ENCODE measurements at regions not wholly inside any gene's neighbourhood (a gene's known extent, or its start where the extent isn't known, plus 50 kb on each side); places are given as distances from the start of the nearest gene placed in this dataset.

DNA sequence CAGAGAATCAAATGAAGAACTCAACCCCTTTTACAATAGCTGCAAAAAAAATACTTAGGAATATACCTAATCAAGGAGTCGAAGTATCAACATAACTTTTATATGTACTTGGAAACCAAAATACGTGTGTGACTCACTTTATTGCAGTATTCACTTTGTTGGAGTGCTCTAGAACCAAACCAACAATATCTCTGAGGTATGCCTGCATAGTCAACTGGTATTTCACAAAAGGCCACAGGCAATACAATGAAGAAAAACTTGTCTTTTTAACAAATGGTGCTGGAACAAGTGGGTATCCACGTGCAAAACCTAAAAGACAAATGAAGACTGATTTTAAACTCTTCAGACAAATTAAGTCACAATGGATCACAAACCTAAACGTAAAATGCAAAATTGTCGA, 385.7 kb downstream of the TLE1 start:
- TF ChIP-seq, protein P1, sequence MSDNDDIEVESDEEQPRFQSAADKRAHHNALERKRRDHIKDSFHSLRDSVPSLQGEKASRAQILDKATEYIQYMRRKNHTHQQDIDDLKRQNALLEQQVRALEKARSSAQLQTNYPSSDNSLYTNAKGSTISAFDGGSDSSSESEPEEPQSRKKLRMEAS (IDR thresholded peaks at IDR 0.05; ENCODE audit: low read depth, low read length) = no peak
- TF ChIP-seq, protein P2, sequence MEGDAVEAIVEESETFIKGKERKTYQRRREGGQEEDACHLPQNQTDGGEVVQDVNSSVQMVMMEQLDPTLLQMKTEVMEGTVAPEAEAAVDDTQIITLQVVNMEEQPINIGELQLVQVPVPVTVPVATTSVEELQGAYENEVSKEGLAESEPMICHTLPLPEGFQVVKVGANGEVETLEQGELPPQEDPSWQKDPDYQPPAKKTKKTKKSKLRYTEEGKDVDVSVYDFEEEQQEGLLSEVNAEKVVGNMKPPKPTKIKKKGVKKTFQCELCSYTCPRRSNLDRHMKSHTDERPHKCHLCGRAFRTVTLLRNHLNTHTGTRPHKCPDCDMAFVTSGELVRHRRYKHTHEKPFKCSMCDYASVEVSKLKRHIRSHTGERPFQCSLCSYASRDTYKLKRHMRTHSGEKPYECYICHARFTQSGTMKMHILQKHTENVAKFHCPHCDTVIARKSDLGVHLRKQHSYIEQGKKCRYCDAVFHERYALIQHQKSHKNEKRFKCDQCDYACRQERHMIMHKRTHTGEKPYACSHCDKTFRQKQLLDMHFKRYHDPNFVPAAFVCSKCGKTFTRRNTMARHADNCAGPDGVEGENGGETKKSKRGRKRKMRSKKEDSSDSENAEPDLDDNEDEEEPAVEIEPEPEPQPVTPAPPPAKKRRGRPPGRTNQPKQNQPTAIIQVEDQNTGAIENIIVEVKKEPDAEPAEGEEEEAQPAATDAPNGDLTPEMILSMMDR (IDR thresholded peaks at IDR 0.05; ENCODE audit: low read depth, low read length) = no peak
- TF ChIP-seq POLR2A (IDR thresholded peaks at IDR 0.05; ENCODE audit: extremely low read depth, insufficient read length) = no peak
- no peak for TF ChIP-seq MYC (IDR thresholded peaks at IDR 0.05; ENCODE audit: low read depth, low read length)
- no peak for DNase-seq (ENCODE audit: low read depth)
- H3K4me3 ChIP-seq (ENCODE audit: low read depth, low read length) = no peak overlapping the region

DNA sequence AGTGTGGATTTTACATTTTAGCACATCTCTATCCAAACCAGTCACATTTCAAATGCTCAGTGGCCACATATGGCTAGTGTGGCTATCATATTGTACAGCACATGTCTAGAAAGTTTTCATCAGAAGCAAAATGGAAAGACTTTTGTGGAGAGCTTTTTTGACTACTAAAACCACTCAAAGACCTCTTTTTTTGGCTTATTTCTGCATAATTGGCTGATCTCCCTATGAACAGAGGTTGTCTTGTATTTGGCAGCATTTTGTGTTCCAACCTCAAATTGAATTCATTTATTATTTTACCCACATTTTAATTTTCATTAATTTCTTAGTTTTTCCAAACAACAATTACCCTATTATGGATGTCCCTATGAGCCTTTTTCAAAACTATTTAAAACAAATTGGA, 395.7 kb downstream of the TLE1 start:
- TF ChIP-seq, protein P1 (IDR thresholded peaks at IDR 0.05; ENCODE audit: low read depth, low read length) = no peak
- TF ChIP-seq MYC (IDR thresholded peaks at IDR 0.05; ENCODE audit: low read depth, low read length) (no peak), POLR2A (IDR thresholded peaks at IDR 0.05; ENCODE audit: extremely low read depth, insufficient read length) (no peak)
- TF ChIP-seq, protein P2 (IDR thresholded peaks at IDR 0.05; ENCODE audit: low read depth, low read length) = no peak
- no peak for DNase-seq (ENCODE audit: low read depth)
- H3K4me3 ChIP-seq (ENCODE audit: low read depth, low read length) = no peak overlapping the region

DNA sequence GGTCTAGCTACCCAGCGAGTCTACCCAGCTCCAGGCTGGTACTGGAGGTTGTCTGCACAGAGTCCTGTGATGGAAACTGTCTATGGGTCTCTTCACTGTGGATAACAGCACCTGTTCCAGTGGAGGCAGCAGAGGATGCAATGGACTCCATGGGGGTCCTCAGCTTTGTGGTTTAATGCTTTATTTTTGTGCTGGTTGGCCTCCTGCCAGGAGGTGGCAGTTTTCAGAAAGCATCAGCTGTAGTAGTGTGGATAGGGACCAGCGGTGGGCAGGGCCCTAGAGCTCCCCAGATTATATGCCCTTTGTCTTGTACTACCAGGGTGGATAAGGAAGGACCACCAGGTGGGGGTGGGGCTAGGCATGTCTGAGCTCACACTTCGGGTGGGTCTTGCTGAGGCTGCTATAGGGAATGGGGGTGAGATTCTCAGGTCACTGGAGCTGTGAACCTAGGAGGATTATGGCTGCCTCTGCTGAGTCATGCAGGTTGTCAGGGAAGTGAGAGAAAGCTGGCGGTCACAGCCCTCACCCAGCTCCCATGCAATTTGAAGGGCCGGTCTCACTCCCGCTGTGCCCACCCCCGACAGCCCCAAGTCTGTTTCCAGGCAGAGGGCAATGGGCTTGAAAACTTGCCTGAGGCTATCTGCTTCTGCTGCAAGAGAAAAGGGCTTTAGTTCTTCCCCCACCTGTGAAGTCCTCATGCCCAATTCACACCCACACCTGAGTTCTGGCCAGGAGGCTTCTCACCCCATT, 397.1 kb downstream of the TLE1 start:
- TF ChIP-seq POLR2A (IDR thresholded peaks at IDR 0.05; ENCODE audit: extremely low read depth, insufficient read length) = no peak
- TF ChIP-seq MYC (IDR thresholded peaks at IDR 0.05; ENCODE audit: low read depth, low read length) = no peak
- TF ChIP-seq, protein P2 (IDR thresholded peaks at IDR 0.05; ENCODE audit: low read depth, low read length) = no peak
- TF ChIP-seq, protein P1 (IDR thresholded peaks at IDR 0.05; ENCODE audit: low read depth, low read length) = no peak
- no peak for DNase-seq (ENCODE audit: low read depth)
- no peak overlapping the region for H3K4me3 ChIP-seq (ENCODE audit: low read depth, low read length)

DNA sequence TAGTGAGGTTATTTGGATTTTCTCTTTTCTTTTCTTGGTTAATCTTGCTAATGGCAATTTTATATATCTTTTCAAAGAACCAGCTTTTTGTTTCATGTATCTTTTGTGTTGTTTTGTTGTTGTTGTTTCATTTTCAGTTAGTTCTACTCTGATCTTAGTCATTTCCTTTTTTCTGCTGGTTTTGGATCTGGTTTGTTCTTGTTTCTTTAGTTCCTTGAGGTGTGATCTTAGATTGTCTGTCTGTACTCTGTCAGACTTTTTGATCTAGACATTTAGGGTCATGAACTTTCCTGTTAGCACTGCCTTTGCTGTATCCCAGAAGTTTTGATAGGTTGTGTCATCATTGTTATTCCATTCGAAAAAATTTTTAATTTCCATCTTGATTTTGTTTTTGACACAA, 399.7 kb downstream of the TLE1 start:
- H3K4me3 ChIP-seq (ENCODE audit: low read depth, low read length) = no peak overlapping the region
- DNase-seq (ENCODE audit: low read depth) = no peak
- TF ChIP-seq, protein P2 (IDR thresholded peaks at IDR 0.05; ENCODE audit: low read depth, low read length) = no peak
- TF ChIP-seq MYC (IDR thresholded peaks at IDR 0.05; ENCODE audit: low read depth, low read length) (no peak), POLR2A (IDR thresholded peaks at IDR 0.05; ENCODE audit: extremely low read depth, insufficient read length) (no peak)
- TF ChIP-seq, protein P1 (IDR thresholded peaks at IDR 0.05; ENCODE audit: low read depth, low read length) = no peak

DNA sequence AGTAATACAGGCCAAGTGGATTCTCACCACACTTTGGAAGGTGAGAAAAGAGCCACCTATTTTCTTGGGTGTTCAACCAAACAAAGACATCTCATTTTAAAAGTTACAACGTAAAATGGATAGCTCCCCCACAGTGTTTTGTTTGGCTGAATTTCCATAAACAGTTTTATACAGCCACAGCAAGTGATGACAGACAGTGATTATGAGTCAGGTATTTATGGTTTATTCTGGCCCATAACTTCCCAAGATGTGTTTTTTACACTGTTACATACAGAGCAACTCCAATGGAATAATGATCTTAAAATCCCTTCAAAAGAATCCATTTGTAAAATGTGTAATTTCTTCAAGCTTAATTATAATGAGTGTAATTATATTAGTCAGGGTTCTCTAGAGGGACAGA, 421.3 kb downstream of the TLE1 start:
- TF ChIP-seq, protein P1 (IDR thresholded peaks at IDR 0.05; ENCODE audit: low read depth, low read length) = no peak
- TF ChIP-seq, protein P2 (IDR thresholded peaks at IDR 0.05; ENCODE audit: low read depth, low read length) = no peak
- no peak for TF ChIP-seq MYC (IDR thresholded peaks at IDR 0.05; ENCODE audit: low read depth, low read length)
- TF ChIP-seq POLR2A (IDR thresholded peaks at IDR 0.05; ENCODE audit: extremely low read depth, insufficient read length) = no peak
- no peak for DNase-seq (ENCODE audit: low read depth)
- no peak overlapping the region for H3K4me3 ChIP-seq (ENCODE audit: low read depth, low read length)
